Skin epidermis (tissue), 12 donors: ENCODE measurements at regions not wholly inside any gene's neighbourhood (a gene's known extent, or its start where the extent isn't known, plus 50 kb on each side); places are given as distances from the start of the nearest gene placed in this dataset.

Experiments used
- H3K27ac ChIP-seq, 21 experiments: fragments of 200-600 bp; sonication (generic) in 11 of 21; one replicate each; pipeline ENCODE4 v1.5.0; 2020; ENCODE audit warnings: mild to moderate bottlenecking in 3 of 21, inconsistent platforms in 2 of 21, moderate library complexity in 2 of 21
- H3K4me3 ChIP-seq, 7 experiments: fragments of 200-600 bp; sonication (generic) in 2 of 7; one replicate each; pipeline ENCODE4 v1.5.0; 2020; ENCODE audit warnings: inconsistent platforms in 2 of 7, mild to moderate bottlenecking in 2 of 7, moderate library complexity in 1 of 7

- Histone ChIP-seq H3K27ac (peak overlapping the region in 1 of 21 experiments; percentile 16), H3K4me3 (no peak overlapping the region)
These were observed 93.2 kb downstream of the EMP1 start for GRCh38 chr12:13289653-13290289.

- Histone ChIP-seq H3K27ac (no peak overlapping the region), H3K4me3 (no peak overlapping the region)
These were observed 92.6 kb downstream of the EMP1 start for GRCh38 chr12:13288937-13289652.

- H3K4me3 ChIP-seq: no peak overlapping the region
- no peak overlapping the region for H3K27ac ChIP-seq
These were observed 92.0 kb downstream of the EMP1 start for GRCh38 chr12:13288501-13288900.

GRCh38 chr12:13283867-13284266 is 87.3 kb downstream of the EMP1 start:
- no peak overlapping the region for H3K27ac ChIP-seq
- H3K4me3 ChIP-seq: no peak overlapping the region

GRCh38 chr12:13282861-13283260 is 86.3 kb downstream of the EMP1 start:
- H3K27ac ChIP-seq: no peak overlapping the region
- no peak overlapping the region for H3K4me3 ChIP-seq

GRCh38 chr12:13278249-13278787 is 81.8 kb downstream of the EMP1 start:
- Histone ChIP-seq H3K27ac (no peak overlapping the region), H3K4me3 (no peak overlapping the region)

GRCh38 chr12:13277293-13277692 is 80.8 kb downstream of the EMP1 start:
- no peak overlapping the region for H3K4me3 ChIP-seq
- no peak overlapping the region for H3K27ac ChIP-seq

GRCh38 chr12:13275241-13276085 is 78.9 kb downstream of the EMP1 start:
- no peak overlapping the region for H3K27ac ChIP-seq
- no peak overlapping the region for H3K4me3 ChIP-seq

- Histone ChIP-seq H3K27ac (no peak overlapping the region), H3K4me3 (no peak overlapping the region)
These were observed 77.3 kb downstream of the EMP1 start for GRCh38 chr12:13273850-13274249.

- H3K4me3 ChIP-seq: no peak overlapping the region
- H3K27ac ChIP-seq: no peak overlapping the region
These were observed 76.6 kb downstream of the EMP1 start for GRCh38 chr12:13273097-13273496.

- no peak overlapping the region for H3K27ac ChIP-seq
- H3K4me3 ChIP-seq: no peak overlapping the region
These were observed 74.3 kb downstream of the EMP1 start for GRCh38 chr12:13270817-13271216.
